BJ (cell line): ENCODE measurements at regions not wholly inside any gene's neighbourhood (a gene's known extent, or its start where the extent isn't known, plus 50 kb on each side); places are given as distances from the start of the nearest gene placed in this dataset.

Source experiments
- CTCF ChIA-PET: fragments of 350-600 bp; formaldehyde crosslinking; extraction: SDS; loops from one replicate; lab custom pipeline; 2021; ENCODE audit warnings: antibody characterized with exemption, inconsistent platforms; lab: Yijun Ruan, JAX
- POLR2A ChIA-PET: fragments of 300-600 bp; sonication (Branson Sonifier 250); formaldehyde crosslinking; extraction: SDS; loops from one replicate; lab custom pipeline; 2021; ENCODE audit warnings: antibody characterized with exemption; lab: Charles Lee
- DNase-seq: peaks from one replicate; pipeline ENCODE4 v3.0.0-alpha.2; 2011; ENCODE audit warnings: low read depth
- H3K27me3 ChIP-seq: 2 replicates; pipeline ENCODE4 v1.6.0; 2011; ENCODE audit warnings: low read length; ENCODE audit not compliant: control insufficient read depth, insufficient read depth
- H3K36me3 ChIP-seq: 2 replicates; pipeline ENCODE4 v1.5.1; 2011; ENCODE audit warnings: low read length; ENCODE audit not compliant: control insufficient read depth, insufficient read depth
- H3K4me3 ChIP-seq: 2 replicates; pipeline ENCODE4 v1.5.1; 2011; ENCODE audit warnings: low read depth, mild to moderate bottlenecking, control low read depth, low read length
- CTCF ChIP-seq: IDR thresholded peaks from 2 replicates; pipeline ENCODE4 v1.5.1; 2011; ENCODE audit warnings: low read depth, mild to moderate bottlenecking, control low read depth, inconsistent platforms, low read length, moderate library complexity; ENCODE audit not compliant: insufficient read depth

GRCh38 chr6:95690328-95690727, 113.0 kb downstream of the MANEA start:
- ChIA-PET CTCF (no interaction called here), POLR2A (no interaction called here)
- TF ChIP-seq CTCF: no peak
- no peak for DNase-seq
- Histone ChIP-seq H3K27me3 (no peaks in the 10 kb centered on the region), H3K4me3 (no peak overlapping the region), H3K36me3 (no peaks in the 10 kb centered on the region)

GRCh38 chr6:95693108-95693507, 115.8 kb downstream of the MANEA start:
- Histone ChIP-seq H3K36me3 (no peaks in the 10 kb centered on the region), H3K27me3 (no peaks in the 10 kb centered on the region), H3K4me3 (no peak overlapping the region)
- TF ChIP-seq CTCF: no peak
- DNase-seq: no peak
- ChIA-PET CTCF (no interaction called here), POLR2A (no interaction called here)

GRCh38 chr6:95698271-95698670, 120.9 kb downstream of the MANEA start:
- TF ChIP-seq CTCF: no peak
- Histone ChIP-seq H3K4me3 (no peak overlapping the region), H3K36me3 (no peaks in the 10 kb centered on the region), H3K27me3 (no peaks in the 10 kb centered on the region)
- DNase-seq: no peak
- ChIA-PET POLR2A (no interaction called here), CTCF (no interaction called here)

- Histone ChIP-seq H3K27me3 (no peaks in the 10 kb centered on the region), H3K36me3 (no peaks in the 10 kb centered on the region), H3K4me3 (no peak overlapping the region)
- no peak for DNase-seq
- TF ChIP-seq CTCF: no peak
- CTCF ChIA-PET: no interaction called here
- POLR2A ChIA-PET: no interaction called here
Observed at GRCh38 chr6:95723638-95724037, 146.3 kb downstream of the MANEA start.

- no peaks in the 10 kb centered on the region for H3K27me3 ChIP-seq
- no peak for TF ChIP-seq CTCF
- ChIA-PET POLR2A (no interaction called here), CTCF (no interaction called here)
- DNase-seq: no peak
- no peak overlapping the region for H3K4me3 ChIP-seq
- no peaks in the 10 kb centered on the region for H3K36me3 ChIP-seq
Observed at GRCh38 chr6:95725344-95725743, 148.0 kb downstream of the MANEA start.

GRCh38 chr6:95740157-95740556, 162.8 kb downstream of the MANEA start:
- DNase-seq: no peak
- no peak for TF ChIP-seq CTCF
- Histone ChIP-seq H3K36me3 (no peaks in the 10 kb centered on the region), H3K4me3 (no peak overlapping the region), H3K27me3 (no peaks in the 10 kb centered on the region)
- ChIA-PET POLR2A (no interaction called here), CTCF (no interaction called here)
